Activated T-helper 1 cell treated with anti-CD3 and anti-CD28 coated beads, Interleukin-12 subunit alpha, Interleukin-12 subunit beta, Interleukin-2, Interleukin-4 antibody, amounts not matched to agents 30 ng/mL and 10 ng/mL and 1 ng/mL, durations not matched to agents 14 hours and 24 hours and 36 hours (primary cell): ENCODE measurements at regions not wholly inside any gene's neighbourhood (a gene's known extent, or its start where the extent isn't known, plus 50 kb on each side); places are given as distances from the start of the nearest gene placed in this dataset.

ENCODE experiments used
- DNase-seq: peaks from one replicate; pipeline ENCODE4 v3.0.0; 2021; ENCODE audit warnings: low spot score
- H3K27ac Mint-ChIP-seq: one replicate; pipeline ENCODE4 v1.8.0; 2021; ENCODE audit warnings: mild to moderate bottlenecking, mixed read lengths
- H3K27me3 Mint-ChIP-seq: one replicate; pipeline ENCODE4 v1.8.0; 2022; ENCODE audit warnings: mild to moderate bottlenecking, moderate library complexity, mixed read lengths; ENCODE audit not compliant: insufficient read depth
- H3K36me3 Mint-ChIP-seq: one replicate; pipeline ENCODE4 v1.8.0; 2021; ENCODE audit warnings: low read depth, mixed read lengths
- H3K4me1 Mint-ChIP-seq: one replicate; pipeline ENCODE4 v1.8.0; 2021; ENCODE audit warnings: low read depth, mixed read lengths
- H3K4me3 Mint-ChIP-seq: one replicate; pipeline ENCODE4 v1.8.0; 2021; ENCODE audit warnings: mild to moderate bottlenecking, moderate library complexity, mixed read lengths
- H3K9me3 Mint-ChIP-seq: one replicate; pipeline ENCODE4 v1.8.0; 2021; ENCODE audit warnings: mixed read lengths
- intact Hi-C: fragments of 100-400 bp; cut with micrococcal nuclease; formaldehyde crosslinking; loops from one replicate; pipeline ENCODE4 v1.15.1; 2024

DNA sequence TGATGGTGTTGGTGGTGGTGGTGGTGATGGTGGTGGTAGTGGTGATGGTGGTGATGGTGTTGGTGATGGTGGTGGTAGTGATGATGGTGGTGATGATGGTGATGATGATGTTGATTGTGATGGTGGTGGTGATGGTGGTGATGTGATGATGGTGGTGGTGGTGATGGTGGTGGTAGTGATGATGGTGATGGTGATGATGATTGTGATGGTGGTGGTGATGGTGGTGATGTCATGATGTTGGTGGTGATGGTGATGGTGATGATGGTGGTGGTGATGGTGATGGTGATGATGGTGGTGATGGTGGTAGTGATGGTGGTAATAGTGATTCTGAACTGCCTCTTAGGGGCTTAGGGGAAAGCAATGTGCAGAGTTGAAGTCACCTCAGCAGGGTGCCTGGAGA is 760.7 kb downstream of the GALR1 start:
- H3K27me3 Mint-ChIP-seq: no peaks in the 10 kb centered on the region
- no peaks in the 10 kb centered on the region for H3K36me3 Mint-ChIP-seq
- H3K4me1 Mint-ChIP-seq: no peaks in the 10 kb centered on the region
- H3K9me3 Mint-ChIP-seq: peaks cover 13% of the 10 kb centered on the region
- H3K4me3 Mint-ChIP-seq: no peak overlapping the region
- intact Hi-C loops: no loop called here
- DNase-seq: no peak
- H3K27ac Mint-ChIP-seq: no peak overlapping the region

DNA sequence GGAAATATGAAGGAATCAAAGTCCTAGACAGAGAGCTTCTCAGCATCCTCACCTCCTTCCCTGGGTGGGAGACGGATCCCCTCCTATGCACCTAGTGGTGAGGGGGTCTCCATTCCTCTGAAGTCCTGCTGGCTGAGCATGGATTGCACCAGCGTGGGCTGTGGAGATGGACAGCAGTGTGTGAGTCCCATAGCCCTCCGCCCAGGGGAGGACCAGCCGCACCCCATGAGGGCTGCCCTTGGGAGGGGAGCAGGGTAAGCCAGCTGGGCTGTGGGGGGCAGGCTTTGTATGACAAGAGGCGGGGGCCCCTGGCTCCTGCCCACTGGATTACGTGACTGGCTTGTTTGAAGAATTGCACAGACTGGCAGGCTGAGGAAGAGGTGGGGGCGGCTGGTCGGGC is 768.2 kb downstream of the GALR1 start:
- no peak overlapping the region for H3K4me3 Mint-ChIP-seq
- intact Hi-C loops: no loop called here
- H3K27me3 Mint-ChIP-seq: no peaks in the 10 kb centered on the region
- no peaks in the 10 kb centered on the region for H3K36me3 Mint-ChIP-seq
- no peaks in the 10 kb centered on the region for H3K9me3 Mint-ChIP-seq
- no peak for DNase-seq
- no peak overlapping the region for H3K27ac Mint-ChIP-seq
- H3K4me1 Mint-ChIP-seq: no peaks in the 10 kb centered on the region

DNA sequence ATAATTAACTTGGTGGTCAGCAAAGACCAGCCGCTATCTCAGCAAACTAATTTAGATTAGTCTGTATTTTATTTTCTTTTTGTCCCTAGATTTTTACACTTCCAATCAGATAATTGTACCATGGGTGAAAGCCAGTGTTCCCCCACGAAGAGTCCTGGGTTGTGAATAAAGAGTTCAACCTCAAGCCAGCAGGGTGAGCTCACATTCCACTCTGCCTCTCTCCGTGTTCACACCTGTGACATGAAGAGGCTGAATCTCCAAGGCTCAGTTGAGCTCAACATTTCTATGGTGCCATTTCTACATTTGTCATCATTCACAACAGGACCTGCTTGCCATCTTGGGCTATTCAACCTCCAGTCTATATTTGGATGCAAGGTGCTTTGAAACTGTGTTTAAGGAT is 771.5 kb downstream of the GALR1 start:
- no peaks in the 10 kb centered on the region for H3K4me1 Mint-ChIP-seq
- no peak overlapping the region for H3K4me3 Mint-ChIP-seq
- H3K9me3 Mint-ChIP-seq: no peaks in the 10 kb centered on the region
- no peak overlapping the region for H3K27ac Mint-ChIP-seq
- no peak for DNase-seq
- intact Hi-C loops: no loop called here
- no peaks in the 10 kb centered on the region for H3K27me3 Mint-ChIP-seq
- no peaks in the 10 kb centered on the region for H3K36me3 Mint-ChIP-seq

DNA sequence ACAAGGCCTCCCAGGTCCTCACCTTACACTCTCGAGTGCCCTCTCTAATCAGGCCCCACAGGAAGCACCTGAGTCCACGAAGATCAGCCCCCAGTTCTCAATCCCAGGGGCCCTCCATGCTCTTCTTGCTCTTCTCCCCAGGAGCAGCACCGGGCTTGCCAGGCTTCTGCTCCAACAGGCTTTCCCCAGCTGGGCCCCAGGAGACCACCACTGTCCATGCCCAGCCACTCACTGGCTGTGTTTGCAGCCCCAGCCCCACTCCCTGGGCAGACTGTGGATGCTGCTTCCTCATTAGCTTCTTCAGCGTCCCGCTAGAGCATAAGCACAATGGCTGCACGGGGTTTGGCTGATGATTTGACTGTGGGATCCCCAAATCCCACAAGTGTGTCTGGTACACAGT is 781.9 kb downstream of the GALR1 start:
- Mint-ChIP-seq H3K27me3 (no peaks in the 10 kb centered on the region), H3K36me3 (no peaks in the 10 kb centered on the region), H3K4me3 (no peak overlapping the region), H3K9me3 (peaks cover 3% of the 10 kb centered on the region), H3K4me1 (no peaks in the 10 kb centered on the region), H3K27ac (no peak overlapping the region)
- no peak for DNase-seq
- intact Hi-C loops: no loop called here

DNA sequence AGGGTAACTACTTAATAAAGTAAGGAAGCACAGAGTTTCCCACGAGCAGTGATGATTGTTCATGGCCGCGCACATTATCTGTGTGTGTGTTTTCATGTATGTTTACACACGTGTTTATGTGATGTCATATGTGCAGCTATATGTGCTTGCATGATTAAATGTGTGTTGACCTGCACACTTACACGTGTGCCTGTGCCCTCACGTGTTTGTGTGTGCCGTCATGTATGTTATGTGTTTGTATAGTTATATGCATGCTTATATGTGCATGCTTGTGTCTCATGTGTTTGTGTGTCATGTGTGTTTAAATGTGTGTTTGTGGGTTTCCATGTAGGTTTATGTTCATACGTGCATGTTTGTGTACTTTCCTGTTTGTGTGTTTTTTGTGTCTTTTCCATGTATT is 782.3 kb downstream of the GALR1 start:
- Mint-ChIP-seq H3K27ac (no peak overlapping the region), H3K36me3 (no peaks in the 10 kb centered on the region), H3K4me1 (no peaks in the 10 kb centered on the region), H3K4me3 (no peak overlapping the region), H3K27me3 (no peaks in the 10 kb centered on the region), H3K9me3 (peaks cover 3% of the 10 kb centered on the region)
- no peak for DNase-seq
- intact Hi-C loops: no loop called here

DNA sequence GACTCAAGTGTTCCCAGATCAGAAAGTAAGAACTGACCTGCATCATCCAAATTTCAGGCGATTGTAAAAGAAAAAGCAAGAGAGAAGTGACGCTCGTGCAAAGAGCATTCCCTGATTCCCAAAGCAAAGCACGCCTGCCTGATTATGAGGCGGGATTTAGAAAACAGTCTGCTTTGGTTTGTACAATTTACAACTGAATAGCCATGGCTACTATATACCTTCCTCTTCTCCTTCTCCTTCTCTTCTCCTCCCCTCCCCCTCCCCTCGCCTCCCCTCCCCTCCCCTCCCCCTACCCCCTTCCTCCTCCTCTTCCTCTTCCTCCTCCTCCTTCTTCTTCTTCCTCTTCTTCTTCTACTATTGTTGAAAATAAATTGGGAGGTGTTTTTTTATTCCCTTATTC is 782.9 kb downstream of the GALR1 start:
- Mint-ChIP-seq H3K36me3 (no peaks in the 10 kb centered on the region), H3K4me3 (no peak overlapping the region), H3K9me3 (peaks cover 3% of the 10 kb centered on the region), H3K27ac (no peak overlapping the region), H3K27me3 (no peaks in the 10 kb centered on the region), H3K4me1 (no peaks in the 10 kb centered on the region)
- no peak for DNase-seq
- intact Hi-C loops: no loop called here

DNA sequence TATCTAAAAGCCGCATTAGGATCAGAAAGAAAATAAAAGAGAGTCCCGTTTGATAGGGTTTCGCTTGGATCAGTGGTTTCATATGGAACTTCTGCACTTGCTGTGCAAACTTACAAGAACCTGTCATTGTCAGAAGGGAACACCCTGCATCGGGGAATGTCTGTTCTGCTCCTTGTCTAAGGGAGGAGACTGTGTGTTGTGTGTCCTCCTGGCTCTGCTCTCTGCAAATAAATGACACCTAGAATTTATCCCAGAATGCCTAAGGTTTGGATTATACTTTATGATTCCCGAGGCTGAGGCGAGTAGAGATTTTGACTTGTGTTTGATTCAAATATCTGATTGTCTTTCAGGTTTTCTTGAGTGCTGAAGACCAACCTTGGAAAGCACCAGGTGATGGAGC is 785.1 kb downstream of the GALR1 start:
- DNase-seq: no peak
- Mint-ChIP-seq H3K27me3 (no peaks in the 10 kb centered on the region), H3K4me1 (no peaks in the 10 kb centered on the region), H3K9me3 (peaks cover 7% of the 10 kb centered on the region), H3K4me3 (no peak overlapping the region), H3K27ac (no peak overlapping the region), H3K36me3 (no peaks in the 10 kb centered on the region)
- intact Hi-C loops: no loop called here

DNA sequence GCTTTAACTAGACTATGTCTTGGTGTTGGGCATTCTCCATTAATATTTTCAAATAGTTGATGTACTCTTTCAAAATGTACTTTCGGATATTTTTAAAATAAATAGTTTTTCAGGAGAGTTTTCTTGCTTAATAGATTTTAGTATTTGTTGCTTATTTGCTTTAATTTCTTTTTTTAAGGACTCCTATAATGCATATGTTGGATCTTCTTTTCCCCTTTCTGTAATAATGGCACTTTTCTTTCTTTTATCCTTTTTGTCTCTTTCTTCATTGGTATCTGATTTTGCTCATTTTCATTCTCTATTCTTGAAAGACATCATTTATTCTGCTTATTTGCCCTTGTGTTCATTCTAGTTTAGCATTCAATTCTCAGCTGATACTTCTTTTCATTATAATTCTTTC is 791.6 kb downstream of the GALR1 start:
- no peaks in the 10 kb centered on the region for H3K36me3 Mint-ChIP-seq
- intact Hi-C loops: no loop called here
- no peak for DNase-seq
- no peak overlapping the region for H3K27ac Mint-ChIP-seq
- no peaks in the 10 kb centered on the region for H3K27me3 Mint-ChIP-seq
- H3K9me3 Mint-ChIP-seq: peaks cover 10% of the 10 kb centered on the region
- no peak overlapping the region for H3K4me3 Mint-ChIP-seq
- H3K4me1 Mint-ChIP-seq: no peaks in the 10 kb centered on the region

GRCh38 chr18:78046631-78047030 is 797.0 kb downstream of the GALR1 start:
- Mint-ChIP-seq H3K27ac (no peak overlapping the region), H3K4me1 (no peaks in the 10 kb centered on the region), H3K4me3 (no peak overlapping the region), H3K9me3 (no peaks in the 10 kb centered on the region), H3K27me3 (no peaks in the 10 kb centered on the region), H3K36me3 (no peaks in the 10 kb centered on the region)
- no peak for DNase-seq
- intact Hi-C loops: no loop called here

- no peaks in the 10 kb centered on the region for H3K27me3 Mint-ChIP-seq
- H3K4me3 Mint-ChIP-seq: no peak overlapping the region
- no peak overlapping the region for H3K27ac Mint-ChIP-seq
- H3K36me3 Mint-ChIP-seq: no peaks in the 10 kb centered on the region
- no peaks in the 10 kb centered on the region for H3K9me3 Mint-ChIP-seq
- no peaks in the 10 kb centered on the region for H3K4me1 Mint-ChIP-seq
- intact Hi-C loops: no loop called here
- no peak for DNase-seq
Measured at GRCh38 chr18:78049281-78049680, 799.6 kb downstream of the GALR1 start.

DNA sequence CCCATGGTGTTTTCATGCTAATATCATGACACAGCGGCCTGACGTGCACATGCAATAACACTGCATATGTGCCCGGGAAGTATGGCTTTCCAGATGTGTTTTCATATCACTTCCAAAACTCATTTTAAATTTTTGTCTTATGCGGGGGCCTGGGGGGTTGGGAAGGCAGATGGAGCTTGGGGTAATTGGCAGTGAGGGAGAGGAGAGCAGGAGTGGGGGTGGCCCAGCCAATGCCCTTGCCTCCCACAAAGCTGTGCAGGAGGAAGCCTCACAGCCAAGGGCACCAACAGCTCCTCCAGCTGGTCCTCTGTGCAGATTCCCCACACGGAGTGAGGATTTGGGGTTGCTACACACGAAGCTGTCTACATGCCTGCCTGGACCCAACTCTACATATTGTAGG is 805.2 kb downstream of the GALR1 start:
- Mint-ChIP-seq H3K4me3 (no peak overlapping the region), H3K9me3 (no peaks in the 10 kb centered on the region), H3K36me3 (no peaks in the 10 kb centered on the region), H3K4me1 (no peaks in the 10 kb centered on the region), H3K27me3 (no peaks in the 10 kb centered on the region), H3K27ac (no peak overlapping the region)
- intact Hi-C loops: no loop called here
- no peak for DNase-seq

DNA sequence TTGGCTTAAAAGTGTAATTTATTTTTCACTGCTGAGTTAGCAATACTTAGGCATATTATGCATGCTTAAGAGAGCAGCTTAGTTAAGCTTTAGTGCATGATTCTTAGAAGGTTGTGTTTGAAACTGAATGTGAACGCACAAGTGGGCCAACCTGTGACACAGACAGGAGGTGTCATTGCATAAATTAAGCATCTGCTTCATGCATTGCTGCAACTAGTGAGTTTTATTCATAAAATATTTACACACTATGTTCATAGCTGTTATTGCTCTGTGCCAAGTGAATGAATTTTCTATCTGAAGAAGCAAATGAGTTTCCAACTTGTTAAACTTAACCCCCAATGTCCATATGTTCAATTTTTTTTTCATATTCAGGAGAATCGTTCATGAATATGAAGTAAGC is 806.4 kb downstream of the GALR1 start:
- no peak overlapping the region for H3K27ac Mint-ChIP-seq
- no peaks in the 10 kb centered on the region for H3K9me3 Mint-ChIP-seq
- no peaks in the 10 kb centered on the region for H3K27me3 Mint-ChIP-seq
- H3K36me3 Mint-ChIP-seq: no peaks in the 10 kb centered on the region
- intact Hi-C loops: no loop called here
- no peaks in the 10 kb centered on the region for H3K4me1 Mint-ChIP-seq
- no peak overlapping the region for H3K4me3 Mint-ChIP-seq
- no peak for DNase-seq

GRCh38 chr18:78069784-78070664 is 820.4 kb downstream of the GALR1 start:
- H3K4me3 Mint-ChIP-seq: no peak overlapping the region
- no peaks in the 10 kb centered on the region for H3K36me3 Mint-ChIP-seq
- H3K27me3 Mint-ChIP-seq: no peaks in the 10 kb centered on the region
- no peak overlapping the region for H3K27ac Mint-ChIP-seq
- H3K4me1 Mint-ChIP-seq: no peaks in the 10 kb centered on the region
- no peak for DNase-seq
- intact Hi-C loops: no loop called here
- H3K9me3 Mint-ChIP-seq: peaks cover 5% of the 10 kb centered on the region

DNA sequence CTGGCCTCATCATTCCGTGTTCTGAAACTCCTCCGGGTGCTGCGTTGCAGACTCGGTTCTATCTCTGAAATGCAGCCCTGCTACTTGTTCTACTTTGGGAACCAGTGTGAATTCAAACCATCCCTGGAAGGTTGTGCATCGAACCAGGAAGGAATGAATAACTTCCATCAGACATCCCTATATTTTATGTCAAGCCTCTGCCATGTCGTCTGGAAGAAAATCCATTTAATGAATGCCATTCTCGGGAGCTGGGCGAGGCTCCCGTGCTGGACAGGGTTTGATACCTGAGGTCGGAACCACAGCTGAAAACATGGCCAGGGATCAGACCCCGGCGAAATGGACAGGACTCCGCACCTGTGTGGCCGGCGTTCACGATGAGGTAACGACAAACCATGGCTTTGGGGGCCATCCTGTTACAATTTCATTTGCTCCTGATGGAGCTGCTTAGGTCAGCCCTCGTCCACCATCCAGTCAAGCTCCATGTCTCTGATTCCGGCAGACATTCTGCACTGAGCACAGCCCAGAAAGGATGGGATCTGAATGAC is 821.6 kb downstream of the GALR1 start:
- no peak overlapping the region for H3K4me3 Mint-ChIP-seq

More for the DNA sequence above, 821.6 kb downstream of the GALR1 start:
- DNase-seq: no peak
- H3K4me1 Mint-ChIP-seq: no peaks in the 10 kb centered on the region
- no peaks in the 10 kb centered on the region for H3K36me3 Mint-ChIP-seq
- no peak overlapping the region for H3K27ac Mint-ChIP-seq
- H3K27me3 Mint-ChIP-seq: no peaks in the 10 kb centered on the region
- peaks cover 5% of the 10 kb centered on the region for H3K9me3 Mint-ChIP-seq
- intact Hi-C loops: no loop called here
